ENCODE measurements at regions not wholly inside any gene's neighbourhood (a gene's known extent, or its start where the extent isn't known, plus 50 kb on each side); places are given as distances from the start of the nearest gene placed in this dataset.

DNA sequence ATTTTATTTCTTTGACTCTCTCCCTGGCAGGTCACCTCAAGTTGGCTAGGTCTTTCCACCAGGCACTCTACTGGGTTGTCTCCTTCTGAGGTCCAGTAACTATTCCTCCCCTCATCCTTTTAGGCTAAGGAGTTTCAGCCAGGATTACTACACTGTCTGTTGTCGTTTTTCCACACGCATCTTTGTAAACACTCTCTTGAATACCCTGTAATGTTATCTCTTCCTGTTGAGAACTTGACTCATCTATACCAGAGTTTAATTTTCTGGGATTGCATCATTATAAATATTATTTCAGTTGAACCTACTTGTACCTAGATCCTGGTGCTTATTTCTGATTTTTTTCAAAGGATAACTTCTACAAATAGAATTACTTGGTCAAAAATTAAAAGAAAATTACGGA is 138.3 kb downstream of the SQOR start:
- TF ChIP-seq TAF1 (IDR thresholded peaks at IDR 0.05; ENCODE audit: borderline replicate concordance, low read depth, low read length) (no peak), POLR2A (IDR thresholded peaks at IDR 0.05; ENCODE audit: low read depth, low read length) (no peak)

Measured in GM12892 (cell line).